ENCODE measurements at regions not wholly inside any gene's neighbourhood (a gene's known extent, or its start where the extent isn't known, plus 50 kb on each side); places are given as distances from the start of the nearest gene placed in this dataset.

DNA sequence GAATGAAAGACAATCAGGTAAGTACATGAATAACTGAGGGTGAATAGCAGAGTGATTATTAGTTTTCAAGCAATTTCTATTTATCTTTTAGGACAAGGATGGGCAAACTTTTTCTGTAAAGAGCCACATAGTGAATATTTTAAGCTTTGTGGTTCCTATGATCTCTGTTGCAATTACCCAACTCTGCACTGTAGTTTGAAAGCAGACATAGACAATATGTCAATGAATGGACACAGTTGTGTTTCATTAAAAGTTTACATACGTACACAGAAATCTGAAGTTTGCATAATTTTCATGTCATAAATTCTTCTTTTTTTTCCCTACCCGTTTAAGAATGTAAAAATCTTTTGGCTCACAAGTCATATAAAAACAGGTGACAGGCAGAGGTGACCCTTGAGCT is 71.4 kb downstream of the ZNF281 start:
- TF ChIP-seq, protein P1, sequence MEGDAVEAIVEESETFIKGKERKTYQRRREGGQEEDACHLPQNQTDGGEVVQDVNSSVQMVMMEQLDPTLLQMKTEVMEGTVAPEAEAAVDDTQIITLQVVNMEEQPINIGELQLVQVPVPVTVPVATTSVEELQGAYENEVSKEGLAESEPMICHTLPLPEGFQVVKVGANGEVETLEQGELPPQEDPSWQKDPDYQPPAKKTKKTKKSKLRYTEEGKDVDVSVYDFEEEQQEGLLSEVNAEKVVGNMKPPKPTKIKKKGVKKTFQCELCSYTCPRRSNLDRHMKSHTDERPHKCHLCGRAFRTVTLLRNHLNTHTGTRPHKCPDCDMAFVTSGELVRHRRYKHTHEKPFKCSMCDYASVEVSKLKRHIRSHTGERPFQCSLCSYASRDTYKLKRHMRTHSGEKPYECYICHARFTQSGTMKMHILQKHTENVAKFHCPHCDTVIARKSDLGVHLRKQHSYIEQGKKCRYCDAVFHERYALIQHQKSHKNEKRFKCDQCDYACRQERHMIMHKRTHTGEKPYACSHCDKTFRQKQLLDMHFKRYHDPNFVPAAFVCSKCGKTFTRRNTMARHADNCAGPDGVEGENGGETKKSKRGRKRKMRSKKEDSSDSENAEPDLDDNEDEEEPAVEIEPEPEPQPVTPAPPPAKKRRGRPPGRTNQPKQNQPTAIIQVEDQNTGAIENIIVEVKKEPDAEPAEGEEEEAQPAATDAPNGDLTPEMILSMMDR (IDR thresholded peaks at IDR 0.05 in 8 of 11, conservative IDR thresholded peaks at IDR 0.05 in 3 of 11) = no peak
- no peak for TF ChIP-seq POLR2A (IDR thresholded peaks at IDR 0.05)
